WERI-Rb-1 (cell line): ENCODE measurements at regions not wholly inside any gene's neighbourhood (a gene's known extent, or its start where the extent isn't known, plus 50 kb on each side); places are given as distances from the start of the nearest gene placed in this dataset.
A peak's percentile ranks its signal among the peaks of the same experiment; 100 is the strongest.
"Not testable (repeated sequence)": the region's sequence is repeated elsewhere in the genome, so short reads cannot be mapped to it uniquely, and the experiment has no call there.

Experiments used
- DNase-seq: peaks from one replicate; pipeline ENCODE4 v3.0.0-alpha.2; 2020
- H3K27ac ChIP-seq: fragments of 250-450 bp; sonication (Bioruptor Pico); 2 replicates; pipeline ENCODE4 v1.5.1; 2020; ENCODE audit warnings: mild to moderate bottlenecking, moderate library complexity
- H3K27me3 ChIP-seq: fragments of 250-450 bp; sonication (Bioruptor Pico); 2 replicates; pipeline ENCODE4 v1.5.1; 2021; ENCODE audit warnings: mild to moderate bottlenecking, low read depth, moderate library complexity; ENCODE audit not compliant: insufficient read depth, severe bottlenecking
- H3K36me3 ChIP-seq: fragments of 250-450 bp; sonication (Bioruptor Pico); 2 replicates; pipeline ENCODE4 v1.5.1; 2020; ENCODE audit warnings: mild to moderate bottlenecking, moderate library complexity
- H3K4me3 ChIP-seq: 2 replicates; pipeline ENCODE4 v1.5.1; 2011; ENCODE audit warnings: low read depth, mild to moderate bottlenecking, control low read depth, low read length
- H3K9me3 ChIP-seq: fragments of 250-450 bp; sonication (Bioruptor Pico); 2 replicates; pipeline ENCODE4 v1.5.1; 2021; ENCODE audit warnings: mild to moderate bottlenecking, moderate library complexity; ENCODE audit not compliant: severe bottlenecking
- CTCF ChIP-seq: IDR thresholded peaks from 2 replicates; pipeline ENCODE4 v1.5.1; 2011; ENCODE audit warnings: low read depth, mild to moderate bottlenecking, control low read depth, inconsistent platforms, low read length

GRCh38 chr17:49898366-49899190, 50.7 kb upstream of the TAC4 start:
- 0 out of 2 replicates have a peak overlapping the region, but pooled peaks have one; percentile 22 for H3K27ac ChIP-seq
- DNase-seq = no peak
- H3K36me3 ChIP-seq = no peaks in the 10 kb centered on the region
- H3K9me3 ChIP-seq = no peaks in the 10 kb centered on the region
- H3K27me3 ChIP-seq = no peaks in the 10 kb centered on the region
- H3K4me3 ChIP-seq = no peak overlapping the region
- no peak for TF ChIP-seq CTCF

GRCh38 chr17:49899191-49899485, 51.3 kb upstream of the TAC4 start:
- peak; percentile 72 for TF ChIP-seq CTCF
- peak; percentile 84 for DNase-seq
- Histone ChIP-seq H3K36me3 (no peaks in the 10 kb centered on the region), H3K27me3 (no peaks in the 10 kb centered on the region), H3K4me3 (no peak overlapping the region), H3K9me3 (no peaks in the 10 kb centered on the region), H3K27ac (peak overlapping the region; percentile 22; the same call in 1 of the 2 replicates)

GRCh38 chr17:49899588-49899987, 51.7 kb upstream of the TAC4 start:
- H3K4me3 ChIP-seq = no peak overlapping the region
- peak overlapping the region; percentile 22 for H3K27ac ChIP-seq
- H3K9me3 ChIP-seq = no peaks in the 10 kb centered on the region
- no peak for TF ChIP-seq CTCF
- no peaks in the 10 kb centered on the region for H3K27me3 ChIP-seq
- DNase-seq = no peak
- H3K36me3 ChIP-seq = no peaks in the 10 kb centered on the region

- H3K36me3 ChIP-seq, H3K27ac ChIP-seq, DNase-seq, H3K27me3 ChIP-seq, H3K9me3 ChIP-seq, H3K4me3 ChIP-seq: not testable (repeated sequence)
These were observed 52.9 kb upstream of the TAC4 start for GRCh38 chr17:49900801-49901200.

- Histone ChIP-seq H3K4me3 (no peak overlapping the region), H3K27ac (no peak overlapping the region), H3K36me3 (no peaks in the 10 kb centered on the region), H3K27me3 (no peaks in the 10 kb centered on the region), H3K9me3 (no peaks in the 10 kb centered on the region)
- no peak for DNase-seq
- no peak for TF ChIP-seq CTCF
These were observed 53.8 kb upstream of the TAC4 start for GRCh38 chr17:49901460-49902331.

- Histone ChIP-seq H3K4me3 (no peak overlapping the region), H3K9me3 (no peaks in the 10 kb centered on the region), H3K36me3 (no peaks in the 10 kb centered on the region), H3K27me3 (no peaks in the 10 kb centered on the region), H3K27ac (no peak overlapping the region)
- DNase-seq = no peak
- no peak for TF ChIP-seq CTCF
These were observed 55.7 kb upstream of the TAC4 start for GRCh38 chr17:49903523-49903922.
